Liver (tissue), 3 donors: ENCODE measurements at regions not wholly inside any gene's neighbourhood (a gene's known extent, or its start where the extent isn't known, plus 50 kb on each side); places are given as distances from the start of the nearest gene placed in this dataset.

Source experiments
- ATF3 ChIP-seq: IDR thresholded peaks from 2 replicates; pipeline ENCODE4 v1.6.1; 2016; ENCODE audit warnings: antibody characterized with exemption
- CTCF ChIP-seq: fragments of 150-350 bp; IDR thresholded peaks from 2 replicates; pipeline ENCODE4 v1.5.1; 2017; ENCODE audit warnings: improper control_type of control experiment, low read depth, low read length; ENCODE audit not compliant: missing input control
- GABPA ChIP-seq, 2 donors: IDR thresholded peaks in 1 of 2; conservative IDR thresholded peaks in 1 of 2; 2 replicates each; pipeline ENCODE4 v1.6.1; 2016; ENCODE audit warnings: antibody characterized with exemption in 2 of 2, mild to moderate bottlenecking in 1 of 2, moderate library complexity in 1 of 2
- HNF4A ChIP-seq, 2 donors: conservative IDR thresholded peaks; 2 replicates each; pipeline ENCODE4 v1.6.1; 2016; ENCODE audit warnings: antibody characterized with exemption in 2 of 2, mild to moderate bottlenecking in 2 of 2
- HNF4G ChIP-seq: IDR thresholded peaks from 2 replicates; pipeline ENCODE4 v1.6.1; 2016; ENCODE audit warnings: antibody characterized with exemption
- MAX ChIP-seq: IDR thresholded peaks from 2 replicates; pipeline ENCODE4 v1.6.1; 2016; ENCODE audit warnings: antibody characterized with exemption
- NR2F2 ChIP-seq: IDR thresholded peaks from 2 replicates; pipeline ENCODE4 v1.6.1; 2016; ENCODE audit warnings: antibody characterized with exemption
- RAD21 ChIP-seq, 2 donors: IDR thresholded peaks; 2 replicates each; pipeline ENCODE4 v1.6.1; 2016; ENCODE audit warnings: antibody characterized with exemption in 2 of 2, mild to moderate bottlenecking in 2 of 2
- REST ChIP-seq: IDR thresholded peaks from 2 replicates; pipeline ENCODE4 v1.6.1; 2016; ENCODE audit warnings: antibody characterized with exemption, mild to moderate bottlenecking
- RXRA ChIP-seq, 2 donors: IDR thresholded peaks; 2 replicates each; pipeline ENCODE4 v1.6.1; 2017 to 2018; ENCODE audit warnings: antibody characterized with exemption in 2 of 2, mild to moderate bottlenecking in 1 of 2
- SP1 ChIP-seq: IDR thresholded peaks from 2 replicates; pipeline ENCODE4 v1.6.1; 2018; ENCODE audit warnings: antibody characterized with exemption, mild to moderate bottlenecking
- YY1 ChIP-seq: IDR thresholded peaks from 2 replicates; pipeline ENCODE4 v1.6.1; 2016; ENCODE audit warnings: antibody characterized with exemption, mild to moderate bottlenecking
- ZBTB33 ChIP-seq: IDR thresholded peaks from 2 replicates; pipeline ENCODE4 v1.6.1; 2016; ENCODE audit warnings: antibody characterized with exemption
- donor health status: healthy.
- donor health status: healthy.

- TF ChIP-seq CTCF (no peak), REST (no peak), MAX (no peak), GABPA (IDR thresholded peaks at IDR 0.05 in 1 of 2, conservative IDR thresholded peaks at IDR 0.05 in 1 of 2) (no peak), YY1 (no peak), NR2F2 (no peak), HNF4G (no peak), RXRA (IDR thresholded peaks at IDR 0.05) (no peak), RAD21 (IDR thresholded peaks at IDR 0.05) (no peak), HNF4A (conservative IDR thresholded peaks at IDR 0.05) (no peak), SP1 (no peak), ATF3 (no peak), ZBTB33 (no peak)
Measured at GRCh38 chr14:56461276-56462275, 118.0 kb upstream of the TMEM260 start.
